Testis (tissue), 2 donors: ENCODE measurements at regions not wholly inside any gene's neighbourhood (a gene's known extent, or its start where the extent isn't known, plus 50 kb on each side); places are given as distances from the start of the nearest gene placed in this dataset.

Experiments used
- DNase-seq: peaks from one replicate; pipeline ENCODE4 v3.0.0-alpha.2; 2019
- H3K27ac ChIP-seq, 2 donors: fragments of 200-600 bp; sonication (generic); one replicate each; pipeline ENCODE4 v1.5.1; 2019
- H3K27me3 ChIP-seq: fragments of 200-600 bp; sonication (generic); one replicate; pipeline ENCODE4 v1.5.1; 2019
- H3K36me3 ChIP-seq: fragments of 200-600 bp; sonication (generic); one replicate; pipeline ENCODE4 v1.5.1; 2017; ENCODE audit warnings: low read depth; ENCODE audit errors: missing control alignments
- H3K4me1 ChIP-seq: fragments of 200-600 bp; sonication (generic); one replicate; pipeline ENCODE4 v1.5.1; 2019
- H3K4me3 ChIP-seq, 2 donors: fragments of 200-600 bp; sonication (generic); one replicate each; pipeline ENCODE4 v1.5.1; 2017 to 2019
- H3K9me3 ChIP-seq: fragments of 200-600 bp; sonication (generic); one replicate; pipeline ENCODE4 v1.5.1; 2017
- CTCF ChIP-seq, 3 experiments: fragments of 450-650 bp in 2 of 3; fragments of 200-600 bp in 1 of 3; sonication (generic) in 1 of 3; IDR thresholded peaks; one replicate each; pipeline ENCODE4 v1.5.1; 2016 to 2019; ENCODE audit warnings: antibody characterized with exemption in 3 of 3, mild to moderate bottlenecking in 2 of 3, moderate library complexity in 1 of 3
- POLR2A ChIP-seq: fragments of 450-650 bp; IDR thresholded peaks from one replicate; pipeline ENCODE4 v1.6.1; 2017; ENCODE audit warnings: antibody characterized with exemption, mild to moderate bottlenecking, moderate library complexity
- WGBS, 2 donors: methylation state at CpG; one replicate each; pipeline ENCODE4 v1.1.5; 2018; 5-methylcytosine and 5-hydroxymethylcytosine counted together
- intact Hi-C: fragments of 100-400 bp; cut with DNase I; formaldehyde crosslinking; loops from one replicate; pipeline ENCODE4 v1.15.1; 2023; ENCODE audit warnings: low total_unique reads

GRCh38 chr4:174133551-174133950 is 149.9 kb downstream of the FBXO8 start:
- intact Hi-C loops, result no loop called here
- TF ChIP-seq POLR2A (no peak), CTCF (IDR thresholded peaks at IDR 0.05) (no peak)
- no peak for DNase-seq
- Histone ChIP-seq H3K4me3 (no peak overlapping the region), H3K4me1 (no peaks in the 10 kb centered on the region), H3K9me3 (no peaks in the 10 kb centered on the region), H3K27ac (no peak overlapping the region), H3K36me3 (no peaks in the 10 kb centered on the region), H3K27me3 (no peaks in the 10 kb centered on the region)
- WGBS, 2 donors, result 62 to 71% methylated on average over 1 of the region's 1 CpG

- no peak overlapping the region for H3K4me3 ChIP-seq
- no peaks in the 10 kb centered on the region for H3K4me1 ChIP-seq
- no peak for DNase-seq
- H3K36me3 ChIP-seq, result no peaks in the 10 kb centered on the region
- H3K27ac ChIP-seq, result no peak overlapping the region
- intact Hi-C loops, result no loop called here
- TF ChIP-seq CTCF (IDR thresholded peaks at IDR 0.05) (no peak), POLR2A (no peak)
- H3K27me3 ChIP-seq, result no peaks in the 10 kb centered on the region
- no peaks in the 10 kb centered on the region for H3K9me3 ChIP-seq
Observed at GRCh38 chr4:174131901-174132300, 151.6 kb downstream of the FBXO8 start.

- Histone ChIP-seq H3K27me3 (no peaks in the 10 kb centered on the region), H3K27ac (no peak overlapping the region), H3K9me3 (no peaks in the 10 kb centered on the region), H3K36me3 (no peaks in the 10 kb centered on the region), H3K4me3 (no peak overlapping the region), H3K4me1 (no peaks in the 10 kb centered on the region)
- DNase-seq, result no peak
- TF ChIP-seq POLR2A, result no peak
- TF ChIP-seq CTCF (IDR thresholded peaks at IDR 0.05), result no peak
- 62 to 82% methylated on average over 1 of the region's 1 CpG for WGBS, 2 donors
- intact Hi-C loops, result no loop called here
Observed at GRCh38 chr4:174122705-174123104, 160.8 kb downstream of the FBXO8 start.

GRCh38 chr4:174120446-174121295 is 162.8 kb downstream of the FBXO8 start:
- Histone ChIP-seq H3K4me1 (no peaks in the 10 kb centered on the region), H3K9me3 (no peaks in the 10 kb centered on the region), H3K36me3 (no peaks in the 10 kb centered on the region), H3K27ac (peak overlapping the region in 1 of 2 donors; percentile 20), H3K27me3 (no peaks in the 10 kb centered on the region), H3K4me3 (peak overlapping the region; percentile 5 to 44)
- no peak for TF ChIP-seq POLR2A
- TF ChIP-seq CTCF (IDR thresholded peaks at IDR 0.05), result peak; percentile 67 to 76 (median 74)
- peak; percentile 71 for DNase-seq
- intact Hi-C loops, result no loop called here
- 16 to 19% methylated on average over 21 of the region's 21 CpGs for WGBS, 2 donors

- TF ChIP-seq POLR2A (no peak), CTCF (IDR thresholded peaks at IDR 0.05) (no peak)
- H3K27ac ChIP-seq, result peak overlapping the region in 1 of 2 donors; percentile 20
- no peaks in the 10 kb centered on the region for H3K4me1 ChIP-seq
- no peaks in the 10 kb centered on the region for H3K9me3 ChIP-seq
- peak overlapping the region; percentile 5 to 44 for H3K4me3 ChIP-seq
- intact Hi-C loops, result no loop called here
- no peak for DNase-seq
- H3K27me3 ChIP-seq, result no peaks in the 10 kb centered on the region
- no peaks in the 10 kb centered on the region for H3K36me3 ChIP-seq
- 4 to 22% methylated on average over 3 of the region's 3 CpGs for WGBS, 2 donors
Observed at GRCh38 chr4:174119830-174120229, 163.6 kb downstream of the FBXO8 start.
